HG03571 (cell line): ENCODE measurements at regions not wholly inside any gene's neighbourhood (a gene's known extent, or its start where the extent isn't known, plus 50 kb on each side); places are given as distances from the start of the nearest gene placed in this dataset.

ENCODE experiments used
- ATAC-seq: cut with Tn5 transposase; IDR thresholded peaks from one replicate; pipeline ENCODE4 v1.9.1; 2021; ENCODE audit not compliant: unreplicated experiment

- ATAC-seq: no peak
Observed at GRCh38 chr6:100268326-100268725, 196.4 kb downstream of the SIM1 start.

- ATAC-seq: no peak
Observed at GRCh38 chr6:100267721-100268123, 197.0 kb downstream of the SIM1 start.

GRCh38 chr6:100266494-100267401, 198.0 kb downstream of the SIM1 start:
- no peak for ATAC-seq

GRCh38 chr6:100262086-100262485, 202.6 kb downstream of the SIM1 start:
- no peak for ATAC-seq

GRCh38 chr6:100261486-100261885, 203.2 kb downstream of the SIM1 start:
- ATAC-seq: no peak

- ATAC-seq: no peak
Observed at GRCh38 chr6:100260584-100260983, 204.1 kb downstream of the SIM1 start.

GRCh38 chr6:100259865-100260264, 204.9 kb downstream of the SIM1 start:
- no peak for ATAC-seq

- ATAC-seq: no peak
Observed at GRCh38 chr6:100258752-100259151, 206.0 kb downstream of the SIM1 start.

- ATAC-seq: no peak
Observed at GRCh38 chr6:100257793-100258395, 206.8 kb downstream of the SIM1 start.

- no peak for ATAC-seq
Observed at GRCh38 chr6:100255701-100256100, 209.0 kb downstream of the SIM1 start.

GRCh38 chr6:100247123-100247522, 217.6 kb downstream of the SIM1 start:
- no peak for ATAC-seq

- no peak for ATAC-seq
Observed at GRCh38 chr6:100246206-100246605, 218.5 kb downstream of the SIM1 start.

GRCh38 chr6:100240798-100241197, 223.9 kb downstream of the SIM1 start:
- ATAC-seq: no peak

GRCh38 chr6:100237821-100238220, 226.9 kb downstream of the SIM1 start:
- ATAC-seq: no peak

- no peak for ATAC-seq
Observed at GRCh38 chr6:100236389-100236788, 228.3 kb downstream of the SIM1 start.

- no peak for ATAC-seq
Observed at GRCh38 chr6:100235631-100236030, 229.1 kb downstream of the SIM1 start.

GRCh38 chr6:100234625-100235024, 230.1 kb downstream of the SIM1 start:
- no peak for ATAC-seq

- ATAC-seq: no peak
Observed at GRCh38 chr6:100232781-100233573, 231.7 kb downstream of the SIM1 start.

- ATAC-seq: no peak
Observed at GRCh38 chr6:100230953-100231316, 233.8 kb downstream of the SIM1 start.

GRCh38 chr6:100230115-100230952, 234.4 kb downstream of the SIM1 start:
- ATAC-seq: no peak

GRCh38 chr6:100229512-100229911, 235.2 kb downstream of the SIM1 start:
- no peak for ATAC-seq
